Hepatocyte (in vitro differentiated cells): ENCODE measurements at regions not wholly inside any gene's neighbourhood (a gene's known extent, or its start where the extent isn't known, plus 50 kb on each side); places are given as distances from the start of the nearest gene placed in this dataset.

Experiments used
- CTCF ChIP-seq: fragments of 200-600 bp; sonication (generic); IDR thresholded peaks from 2 replicates; pipeline ENCODE4 v1.5.1; 2016; ENCODE audit warnings: antibody characterized with exemption, mild to moderate bottlenecking; ENCODE audit not compliant: poor library complexity
- EZH2 ChIP-seq: fragments of 200-600 bp; sonication (generic); IDR thresholded peaks from 2 replicates; pipeline ENCODE4 v1.6.1; 2016; ENCODE audit warnings: antibody characterized with exemption, mild to moderate bottlenecking, borderline replicate concordance
- EZH2phosphoT487 ChIP-seq: fragments of 200-600 bp; sonication (generic); IDR thresholded peaks from one replicate; pipeline ENCODE4 v1.6.1; 2018; ENCODE audit warnings: antibody characterized with exemption, mild to moderate bottlenecking, low read depth, moderate library complexity; ENCODE audit not compliant: unreplicated experiment, severe bottlenecking

GRCh38 chr1:232421143-232421796 is 208.7 kb downstream of the SIPA1L2 start:
- TF ChIP-seq CTCF (no peak), EZH2 (no peak), EZH2phosphoT487 (no peak)
